ENCODE measurements at regions not wholly inside any gene's neighbourhood (a gene's known extent, or its start where the extent isn't known, plus 50 kb on each side); places are given as distances from the start of the nearest gene placed in this dataset.

DNA sequence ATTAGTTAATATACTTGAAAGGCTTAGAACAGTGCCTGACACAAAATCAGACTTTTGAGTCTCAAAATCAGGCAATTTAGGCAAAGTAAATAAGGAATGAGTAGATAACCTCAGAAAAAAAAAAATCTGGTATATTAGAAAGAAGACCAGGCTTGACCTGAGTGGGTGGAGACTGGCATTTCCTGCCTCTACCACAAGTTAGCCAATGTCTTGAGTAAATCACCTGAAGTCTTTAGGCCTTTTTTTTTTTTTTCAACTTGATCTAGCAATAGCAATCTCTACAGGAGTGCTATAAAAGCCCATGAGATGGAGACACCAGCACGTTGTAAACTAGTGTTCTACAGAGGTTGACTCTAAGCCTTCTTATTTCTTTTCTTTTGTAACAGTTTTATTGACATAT is 104.2 kb upstream of the RASEF start:
- ATAC-seq (no peak), DNase-seq (no peak)
- no peaks in the 10 kb centered on the region for H3K36me3 ChIP-seq
- H3K27me3 ChIP-seq: no peaks in the 10 kb centered on the region
- no peak overlapping the region for H3K4me3 ChIP-seq
- TF ChIP-seq, protein P1, sequence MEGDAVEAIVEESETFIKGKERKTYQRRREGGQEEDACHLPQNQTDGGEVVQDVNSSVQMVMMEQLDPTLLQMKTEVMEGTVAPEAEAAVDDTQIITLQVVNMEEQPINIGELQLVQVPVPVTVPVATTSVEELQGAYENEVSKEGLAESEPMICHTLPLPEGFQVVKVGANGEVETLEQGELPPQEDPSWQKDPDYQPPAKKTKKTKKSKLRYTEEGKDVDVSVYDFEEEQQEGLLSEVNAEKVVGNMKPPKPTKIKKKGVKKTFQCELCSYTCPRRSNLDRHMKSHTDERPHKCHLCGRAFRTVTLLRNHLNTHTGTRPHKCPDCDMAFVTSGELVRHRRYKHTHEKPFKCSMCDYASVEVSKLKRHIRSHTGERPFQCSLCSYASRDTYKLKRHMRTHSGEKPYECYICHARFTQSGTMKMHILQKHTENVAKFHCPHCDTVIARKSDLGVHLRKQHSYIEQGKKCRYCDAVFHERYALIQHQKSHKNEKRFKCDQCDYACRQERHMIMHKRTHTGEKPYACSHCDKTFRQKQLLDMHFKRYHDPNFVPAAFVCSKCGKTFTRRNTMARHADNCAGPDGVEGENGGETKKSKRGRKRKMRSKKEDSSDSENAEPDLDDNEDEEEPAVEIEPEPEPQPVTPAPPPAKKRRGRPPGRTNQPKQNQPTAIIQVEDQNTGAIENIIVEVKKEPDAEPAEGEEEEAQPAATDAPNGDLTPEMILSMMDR (IDR thresholded peaks at IDR 0.05): no peak
- no peak overlapping the region for H3K27ac ChIP-seq
- peaks cover 0 to 39% (median 5%) of the 10 kb centered on the region in 11 donors for H3K9me3 ChIP-seq
- intact Hi-C loops (cut with DNase I): no loop called here
- H3K4me1 ChIP-seq: no peaks in the 10 kb centered on the region
- 44 to 59% methylated on average over 1 of the region's 1 CpG for WGBS, 2 donors

DNA sequence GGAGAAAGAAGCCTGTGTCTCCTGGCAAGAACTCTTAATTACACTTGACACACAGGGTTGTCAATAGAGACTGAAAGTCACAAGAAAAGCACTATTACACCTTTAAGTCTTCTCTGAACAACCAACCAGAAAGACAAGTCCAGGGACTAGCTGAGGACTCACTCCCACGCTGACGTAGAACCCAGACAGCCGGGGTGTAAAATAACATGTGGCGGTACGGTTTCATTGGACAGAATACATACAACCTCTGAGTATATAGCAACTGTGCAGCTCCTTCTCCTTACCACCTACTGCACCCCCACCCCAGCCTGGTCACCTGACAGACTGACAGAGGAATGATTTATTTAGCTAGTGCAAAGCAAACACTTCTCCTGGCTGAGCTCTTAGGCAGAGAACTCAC is 103.4 kb upstream of the RASEF start:
- no peak overlapping the region for H3K27ac ChIP-seq
- ATAC-seq: no peak
- WGBS, 2 donors: 87 to 94% methylated on average over 5 of the region's 5 CpGs
- TF ChIP-seq, protein P1 (IDR thresholded peaks at IDR 0.05): no peak
- DNase-seq: no peak
- peaks cover 0 to 40% (median 5%) of the 10 kb centered on the region in 11 donors for H3K9me3 ChIP-seq
- intact Hi-C loops (cut with DNase I): no loop called here
- H3K36me3 ChIP-seq: no peaks in the 10 kb centered on the region
- H3K4me3 ChIP-seq: no peak overlapping the region
- no peaks in the 10 kb centered on the region for H3K27me3 ChIP-seq
- H3K4me1 ChIP-seq: no peaks in the 10 kb centered on the region

DNA sequence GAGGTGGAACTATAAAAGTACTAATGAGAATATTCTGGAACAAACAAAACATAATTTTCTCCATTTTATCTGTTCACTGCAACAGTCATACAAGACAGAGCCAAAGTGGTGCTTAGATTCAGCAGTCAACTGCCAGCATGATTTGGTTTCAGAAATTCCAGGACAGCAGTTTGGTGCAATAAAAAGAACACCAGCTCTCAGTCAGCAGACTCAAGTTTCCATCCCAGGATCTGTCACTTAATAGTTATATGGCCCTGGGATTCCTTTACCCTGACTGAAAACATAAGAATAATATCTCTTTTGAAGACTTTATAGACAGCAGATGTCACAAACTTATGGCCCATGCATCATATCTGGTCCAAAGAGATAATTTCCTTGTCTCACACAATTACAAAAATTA is 92.8 kb upstream of the RASEF start:
- H3K27me3 ChIP-seq: peaks cover 0 to 4% (median 0%) of the 10 kb centered on the region in 7 donors
- TF ChIP-seq, protein P1 (IDR thresholded peaks at IDR 0.05): no peak
- peaks cover 0 to 3% (median 0%) of the 10 kb centered on the region in 11 donors for H3K9me3 ChIP-seq
- H3K36me3 ChIP-seq: no peaks in the 10 kb centered on the region
- H3K4me3 ChIP-seq: no peak overlapping the region
- no peak overlapping the region for H3K27ac ChIP-seq
- intact Hi-C loops (cut with DNase I): no loop called here
- DNase-seq (no peak), ATAC-seq (no peak)
- no peaks in the 10 kb centered on the region for H3K4me1 ChIP-seq

DNA sequence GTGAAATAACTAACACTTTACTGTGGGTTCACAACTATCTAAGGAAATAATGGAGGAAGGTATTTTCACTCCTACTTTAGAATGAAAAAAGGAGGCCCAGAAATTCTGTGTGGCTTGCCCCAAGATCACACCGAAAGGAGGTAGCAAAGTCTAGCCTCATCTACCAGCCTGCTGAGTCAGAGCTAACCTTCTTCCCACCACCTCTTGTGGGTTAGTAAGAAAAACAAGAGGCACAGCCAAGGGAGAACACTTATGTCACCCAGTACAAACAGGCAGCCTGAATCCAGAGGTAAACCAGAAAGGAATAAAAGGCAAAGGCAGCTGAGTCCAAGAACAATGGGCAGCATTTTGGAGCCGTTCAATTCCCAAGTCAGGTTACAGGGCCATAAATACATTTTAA is 91.9 kb upstream of the RASEF start:
- 92 to 98% methylated on average over 2 of the region's 2 CpGs for WGBS, 2 donors
- ATAC-seq (no peak), DNase-seq (no peak)
- no peaks in the 10 kb centered on the region for H3K4me1 ChIP-seq
- no peaks in the 10 kb centered on the region for H3K36me3 ChIP-seq
- no peak overlapping the region for H3K4me3 ChIP-seq
- no peak overlapping the region for H3K27ac ChIP-seq
- TF ChIP-seq, protein P1 (IDR thresholded peaks at IDR 0.05): no peak
- intact Hi-C loops (cut with DNase I): no loop called here
- H3K9me3 ChIP-seq: peaks cover 0 to 3% (median 0%) of the 10 kb centered on the region in 11 donors
- H3K27me3 ChIP-seq: peaks cover 0 to 4% (median 0%) of the 10 kb centered on the region in 7 donors
